Naive thymus-derived CD8-positive, alpha-beta T cell (primary cell): ENCODE measurements at regions not wholly inside any gene's neighbourhood (a gene's known extent, or its start where the extent isn't known, plus 50 kb on each side); places are given as distances from the start of the nearest gene placed in this dataset.

Experiments
- ATAC-seq, 2 donors: fragments of 150-1000 bp; cut with Tn5 transposase in 1 of 2; sonication (Bioruptor Pico), chemical (Tn5 transposase) in 1 of 2; 1 replicate in 1 of 2; 2 replicates in 1 of 2; pipeline ENCODE4 v1.10.0; 2021; ENCODE audit warnings: mild to moderate bottlenecking in 2 of 2, moderate library complexity in 2 of 2
- POLR2A ChIA-PET: fragments of 350-600 bp; sonication (Branson Sonifier 250); formaldehyde crosslinking; loops from one replicate; lab custom pipeline; 2021; ENCODE audit warnings: antibody characterized with exemption; lab: Charles Lee
- DNase-seq, 10 donors: peaks; one replicate each; pipeline versions ENCODE4 v3.0.0 to v3.0.0-alpha.2; 2020 to 2022
- H3K27ac Mint-ChIP-seq, 10 donors: one replicate each; pipeline ENCODE4 v1.8.0; 2020 to 2022; ENCODE audit warnings: mild to moderate bottlenecking in 10 of 10, mixed read lengths in 10 of 10, moderate library complexity in 4 of 10, inconsistent platforms in 1 of 10
- H3K27me3 Mint-ChIP-seq, 5 donors: one replicate each; pipeline ENCODE4 v1.8.0; 2021 to 2022; ENCODE audit warnings: mixed read lengths in 5 of 5
- H3K36me3 Mint-ChIP-seq, 3 donors: one replicate each; pipeline ENCODE4 v1.8.0; 2020 to 2022; ENCODE audit warnings: mixed read lengths in 3 of 3, mild to moderate bottlenecking in 2 of 3, inconsistent platforms in 1 of 3
- H3K4me1 Mint-ChIP-seq, 4 donors: one replicate each; pipeline ENCODE4 v1.8.0; 2021 to 2022; ENCODE audit warnings: mixed read lengths in 4 of 4
- H3K4me3 Mint-ChIP-seq, 10 donors: one replicate each; pipeline ENCODE4 v1.8.0; 2020 to 2022; ENCODE audit warnings: mild to moderate bottlenecking in 10 of 10, mixed read lengths in 10 of 10, moderate library complexity in 6 of 10, inconsistent platforms in 1 of 10
- H3K9me3 Mint-ChIP-seq, 9 donors: one replicate each; pipeline ENCODE4 v1.8.0; 2020 to 2022; ENCODE audit warnings: mixed read lengths in 9 of 9, mild to moderate bottlenecking in 3 of 9, inconsistent platforms in 1 of 9, moderate library complexity in 1 of 9

- DNase-seq: no peak
- peaks cover 0 to 2% (median 0%) of the 10 kb centered on the region in 4 donors for H3K4me1 Mint-ChIP-seq
- no peak for ATAC-seq
- peak overlapping the region in 1 of 10 donors; percentile 24 for H3K27ac Mint-ChIP-seq
- H3K27me3 Mint-ChIP-seq: no peaks in the 10 kb centered on the region
- H3K9me3 Mint-ChIP-seq: no peaks in the 10 kb centered on the region
- no peaks in the 10 kb centered on the region for H3K36me3 Mint-ChIP-seq
- H3K4me3 Mint-ChIP-seq: no peak overlapping the region
- POLR2A ChIA-PET: no interaction called here
These were observed 77.4 kb downstream of the RMI2 start for GRCh38 chr16:11422381-11423314.

DNA sequence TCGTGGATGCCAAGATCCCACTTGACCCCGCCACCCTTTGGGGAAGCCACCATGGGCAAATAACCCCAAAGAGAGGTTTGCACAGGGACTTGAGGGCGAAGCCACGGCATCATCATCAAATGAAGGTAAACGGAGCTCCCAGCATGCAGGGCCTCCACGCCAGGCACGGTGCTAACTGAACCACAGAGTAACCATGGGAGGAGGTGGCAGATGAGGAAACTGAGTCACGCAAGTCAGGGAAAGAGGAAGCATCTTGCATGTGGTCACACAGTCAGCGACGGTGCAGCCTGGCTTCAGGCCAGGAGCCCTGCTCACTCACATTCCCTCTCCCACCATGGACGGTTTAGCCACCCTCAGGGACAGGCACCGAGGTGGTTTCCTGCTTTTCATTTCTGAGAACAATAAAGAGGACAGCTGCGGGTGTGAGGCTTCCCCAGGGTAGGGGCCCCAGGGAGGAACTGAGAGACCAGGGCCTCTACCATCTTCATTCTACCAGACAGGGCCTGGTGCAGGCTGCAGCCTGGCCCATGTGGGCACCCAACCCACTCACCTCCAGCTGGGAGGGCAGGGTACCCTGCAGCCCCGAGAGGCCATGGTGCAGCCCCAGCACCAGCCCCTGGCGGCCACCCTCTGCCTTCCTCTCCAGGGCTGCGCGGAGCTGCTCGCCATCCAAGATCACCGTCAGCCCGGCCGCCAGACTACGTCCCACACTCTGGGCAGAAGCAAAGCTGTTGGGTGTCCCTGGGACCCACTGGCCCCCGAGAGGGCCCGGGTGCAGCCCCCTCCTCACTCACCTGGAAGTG is 78.3 kb downstream of the RMI2 start:
- no peaks in the 10 kb centered on the region for H3K9me3 Mint-ChIP-seq
- DNase-seq (no peak), ATAC-seq (no peak)
- peaks cover 0 to 2% (median 0%) of the 10 kb centered on the region in 4 donors for H3K4me1 Mint-ChIP-seq
- no peaks in the 10 kb centered on the region for H3K27me3 Mint-ChIP-seq
- no peak overlapping the region for H3K4me3 Mint-ChIP-seq
- POLR2A ChIA-PET: no interaction called here
- no peak overlapping the region for H3K27ac Mint-ChIP-seq
- H3K36me3 Mint-ChIP-seq: no peaks in the 10 kb centered on the region

GRCh38 chr16:11424118-11424460 is 78.8 kb downstream of the RMI2 start:
- ATAC-seq: no peak
- Mint-ChIP-seq H3K4me1 (peaks cover 0 to 2% (median 0%) of the 10 kb centered on the region in 4 donors), H3K9me3 (no peaks in the 10 kb centered on the region), H3K27ac (no peak overlapping the region), H3K27me3 (no peaks in the 10 kb centered on the region), H3K36me3 (no peaks in the 10 kb centered on the region), H3K4me3 (no peak overlapping the region)
- no peak for DNase-seq
- POLR2A ChIA-PET: no interaction called here

DNA sequence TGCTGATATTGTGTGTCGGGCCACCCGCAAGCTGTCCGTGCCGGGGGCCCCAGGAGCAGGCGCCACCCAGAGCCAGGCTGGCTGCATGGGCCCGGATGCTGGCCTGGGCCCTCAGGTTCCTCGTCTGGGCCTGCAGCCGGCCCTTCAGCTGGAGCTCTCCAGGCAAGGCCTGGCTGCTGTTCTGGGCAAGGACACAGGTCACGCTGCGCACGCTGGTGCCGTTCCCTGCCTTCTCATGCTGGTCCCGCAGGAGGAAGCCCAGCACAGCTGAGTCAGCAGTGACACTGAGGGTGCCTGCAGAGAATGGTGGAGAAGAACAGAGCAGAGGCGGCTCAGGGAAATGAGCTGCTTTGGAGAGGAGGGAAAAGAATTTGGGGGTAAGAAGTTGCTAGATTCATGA is 79.9 kb downstream of the RMI2 start:
- no peak overlapping the region for H3K27ac Mint-ChIP-seq
- no peak overlapping the region for H3K4me3 Mint-ChIP-seq
- no peaks in the 10 kb centered on the region for H3K27me3 Mint-ChIP-seq
- peaks cover 0 to 2% (median 0%) of the 10 kb centered on the region in 4 donors for H3K4me1 Mint-ChIP-seq
- no peaks in the 10 kb centered on the region for H3K9me3 Mint-ChIP-seq
- H3K36me3 Mint-ChIP-seq: no peaks in the 10 kb centered on the region
- POLR2A ChIA-PET: no interaction called here
- DNase-seq (no peak), ATAC-seq (no peak)

DNA sequence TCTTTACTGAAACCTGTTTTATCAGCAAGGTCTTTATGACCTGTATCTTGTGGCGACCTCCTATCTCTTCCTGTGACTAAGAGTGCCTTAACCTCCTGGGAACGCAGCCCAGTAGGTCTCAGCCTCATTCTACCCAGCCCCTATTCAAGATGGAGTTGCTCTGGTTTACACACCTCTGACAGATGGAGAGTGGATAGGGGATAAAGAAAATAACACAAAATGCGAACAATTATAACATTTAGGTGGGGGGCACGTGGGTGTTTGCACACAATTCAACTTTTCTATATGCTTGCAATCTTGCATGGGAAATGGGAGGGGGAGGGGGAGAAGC is 83.3 kb downstream of the RMI2 start:
- H3K36me3 Mint-ChIP-seq: peaks cover 0 to 6% (median 5%) of the 10 kb centered on the region in 3 donors
- no peak overlapping the region for H3K4me3 Mint-ChIP-seq
- ATAC-seq (no peak), DNase-seq (no peak)
- peaks cover 0 to 10% (median 0%) of the 10 kb centered on the region in 9 donors for H3K9me3 Mint-ChIP-seq
- no peaks in the 10 kb centered on the region for H3K27me3 Mint-ChIP-seq
- POLR2A ChIA-PET: no interaction called here
- no peaks in the 10 kb centered on the region for H3K4me1 Mint-ChIP-seq
- H3K27ac Mint-ChIP-seq: peak overlapping the region in 1 of 10 donors; percentile 7

- peak overlapping the region in 1 of 10 donors; percentile 15 for H3K27ac Mint-ChIP-seq
- H3K27me3 Mint-ChIP-seq: no peaks in the 10 kb centered on the region
These were observed 83.9 kb downstream of the RMI2 start for GRCh38 chr16:11429123-11429522.

DNA sequence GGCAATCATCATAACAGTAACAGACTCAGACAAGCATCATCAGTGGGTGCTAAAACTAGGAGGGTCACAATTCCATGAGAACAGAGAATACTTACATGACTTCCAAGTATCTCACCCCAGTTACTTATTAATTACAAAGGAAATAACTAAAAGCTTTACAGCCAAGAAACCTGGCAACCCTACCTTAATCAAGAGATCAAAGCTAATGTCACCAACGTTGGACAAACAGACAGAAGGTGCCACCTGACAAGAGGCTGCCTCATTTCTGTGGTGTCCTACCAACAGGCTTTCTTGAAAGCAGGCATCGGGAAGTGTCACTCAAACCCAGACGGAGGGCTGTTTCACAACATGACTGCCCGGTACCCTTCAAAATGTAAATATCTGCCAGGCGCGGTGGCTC is 84.6 kb downstream of the RMI2 start:
- Mint-ChIP-seq H3K4me3 (no peak overlapping the region), H3K9me3 (peaks cover 0 to 10% (median 0%) of the 10 kb centered on the region in 9 donors), H3K36me3 (peaks cover 0 to 6% (median 5%) of the 10 kb centered on the region in 3 donors), H3K27me3 (no peaks in the 10 kb centered on the region), H3K27ac (peak overlapping the region in 1 of 10 donors; percentile 15), H3K4me1 (no peaks in the 10 kb centered on the region)
- POLR2A ChIA-PET: no interaction called here
- ATAC-seq (no peak), DNase-seq (no peak)

More at GRCh38 chr16:11429123-11429522, 83.9 kb downstream of the RMI2 start:
- no peak for DNase-seq
- H3K9me3 Mint-ChIP-seq: peaks cover 0 to 10% (median 0%) of the 10 kb centered on the region in 9 donors
- peaks cover 0 to 6% (median 5%) of the 10 kb centered on the region in 3 donors for H3K36me3 Mint-ChIP-seq
- no peak overlapping the region for H3K4me3 Mint-ChIP-seq
- H3K4me1 Mint-ChIP-seq: no peaks in the 10 kb centered on the region
- no peak for ATAC-seq
- POLR2A ChIA-PET: no interaction called here

DNA sequence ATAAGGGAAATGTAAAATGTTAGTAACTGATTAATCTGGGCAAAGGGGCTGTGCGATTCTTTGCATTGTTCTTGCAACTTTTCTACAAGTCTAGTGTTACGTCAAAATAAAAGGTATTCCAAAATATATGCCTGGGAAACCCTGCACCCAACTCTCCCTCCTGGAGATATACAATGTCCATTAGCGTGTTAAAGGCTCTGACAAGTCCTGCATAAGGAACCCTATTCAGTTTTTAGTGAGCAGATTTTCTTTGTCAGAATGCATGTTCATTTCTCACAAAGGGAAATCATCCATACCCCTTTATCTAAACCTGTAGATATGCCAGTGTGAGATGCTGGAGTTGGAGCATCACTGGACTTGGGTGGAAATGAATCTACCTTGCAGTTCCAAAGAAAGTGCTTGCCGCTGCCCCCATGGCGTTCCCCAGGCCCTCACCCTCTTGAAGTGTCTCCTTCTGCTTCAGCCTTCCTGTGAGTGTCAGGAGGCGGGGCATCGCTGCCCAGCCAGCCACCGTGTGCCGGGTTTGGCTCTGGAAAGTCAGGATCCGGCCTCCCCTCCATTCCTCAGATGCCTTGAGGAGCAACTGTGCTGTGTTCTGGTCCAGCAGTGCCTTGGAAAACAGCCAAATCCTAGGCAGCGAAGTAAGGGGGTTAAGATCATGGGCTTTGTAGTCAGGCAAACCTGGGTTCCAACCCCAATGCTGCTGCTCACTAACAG is 85.5 kb downstream of the RMI2 start:
- Mint-ChIP-seq H3K27me3 (no peaks in the 10 kb centered on the region), H3K36me3 (peaks cover 0 to 6% (median 5%) of the 10 kb centered on the region in 3 donors), H3K4me1 (no peaks in the 10 kb centered on the region), H3K9me3 (peaks cover 0 to 10% (median 0%) of the 10 kb centered on the region in 9 donors), H3K4me3 (no peak overlapping the region), H3K27ac (no peak overlapping the region)
- ATAC-seq (no peak), DNase-seq (no peak)
- POLR2A ChIA-PET: no interaction called here

DNA sequence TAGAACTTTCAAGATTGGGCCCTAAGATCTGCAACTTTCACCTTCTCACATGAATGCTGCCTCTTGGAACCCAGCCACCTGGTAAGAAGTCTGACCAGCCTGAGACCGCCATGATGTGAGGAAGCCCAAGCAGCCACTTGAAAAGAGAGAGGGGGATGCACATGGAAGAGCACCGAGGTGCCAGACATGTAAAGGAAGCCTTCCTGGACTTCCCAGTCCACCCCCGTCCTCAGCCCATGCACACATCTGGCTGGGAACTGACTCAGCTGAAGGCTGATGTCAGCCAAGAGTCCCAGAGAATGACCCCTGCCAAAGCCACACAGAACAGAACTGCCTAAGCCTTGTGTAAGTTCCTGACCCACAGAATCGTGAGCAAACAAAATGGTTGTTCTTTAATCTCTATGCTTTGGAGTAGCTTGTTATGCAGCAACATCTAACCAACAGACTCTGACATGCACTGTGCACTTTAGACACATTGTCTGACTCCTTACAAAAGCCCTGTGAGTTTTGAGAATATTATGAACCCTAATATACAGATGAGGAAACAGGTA is 86.7 kb downstream of the RMI2 start:
- H3K4me3 Mint-ChIP-seq: no peak overlapping the region
- H3K27me3 Mint-ChIP-seq: peaks cover 0 to 3% (median 0%) of the 10 kb centered on the region in 5 donors
- POLR2A ChIA-PET: no interaction called here
- H3K27ac Mint-ChIP-seq: no peak overlapping the region
- H3K9me3 Mint-ChIP-seq: peaks cover 0 to 10% (median 0%) of the 10 kb centered on the region in 9 donors
- ATAC-seq (no peak), DNase-seq (no peak)
- no peaks in the 10 kb centered on the region for H3K4me1 Mint-ChIP-seq
- peaks cover 0 to 6% (median 5%) of the 10 kb centered on the region in 3 donors for H3K36me3 Mint-ChIP-seq

GRCh38 chr16:11432856-11433395 is 87.7 kb downstream of the RMI2 start:
- H3K9me3 Mint-ChIP-seq: peaks cover 0 to 10% (median 0%) of the 10 kb centered on the region in 9 donors
- H3K4me3 Mint-ChIP-seq: no peak overlapping the region
- POLR2A ChIA-PET: no interaction called here
- H3K27me3 Mint-ChIP-seq: peaks cover 0 to 3% (median 0%) of the 10 kb centered on the region in 5 donors
- H3K36me3 Mint-ChIP-seq: peaks cover 0 to 6% (median 5%) of the 10 kb centered on the region in 3 donors
- ATAC-seq: no peak
- no peaks in the 10 kb centered on the region for H3K4me1 Mint-ChIP-seq
- H3K27ac Mint-ChIP-seq: no peak overlapping the region
- DNase-seq: no peak

GRCh38 chr16:11435576-11435975 is 90.3 kb downstream of the RMI2 start:
- Mint-ChIP-seq H3K4me3 (no peak overlapping the region), H3K27me3 (peaks cover 0 to 3% (median 0%) of the 10 kb centered on the region in 5 donors), H3K36me3 (peaks cover 2 to 13% (median 6%) of the 10 kb centered on the region in 3 donors), H3K4me1 (no peaks in the 10 kb centered on the region), H3K27ac (peak overlapping the region in 1 of 10 donors; percentile 43), H3K9me3 (peaks cover 0 to 16% (median 5%) of the 10 kb centered on the region in 9 donors)
- POLR2A ChIA-PET: no interaction called here
- no peak for ATAC-seq
- no peak for DNase-seq

DNA sequence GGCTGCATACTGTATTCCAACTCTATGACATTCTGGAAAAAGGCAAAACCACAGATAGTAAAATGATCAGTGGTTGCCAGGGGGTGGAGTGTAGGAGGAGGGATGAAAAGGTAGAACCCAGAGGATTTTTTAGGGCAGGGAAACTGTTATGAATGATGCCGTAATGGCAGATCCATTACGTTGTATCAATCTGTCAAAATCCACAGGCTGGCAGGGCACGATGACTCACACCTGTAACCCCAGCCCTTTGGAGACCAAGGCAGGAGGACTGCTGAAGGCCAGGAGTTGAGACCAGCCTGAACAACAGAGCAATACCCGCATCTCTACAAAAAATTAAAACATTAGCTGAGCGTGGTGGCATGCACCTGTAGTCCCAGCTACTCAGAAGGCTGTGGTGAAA is 91.8 kb downstream of the RMI2 start:
- H3K27me3 Mint-ChIP-seq: peaks cover 0 to 3% (median 0%) of the 10 kb centered on the region in 5 donors
- H3K36me3 Mint-ChIP-seq: peaks cover 2 to 22% (median 10%) of the 10 kb centered on the region in 3 donors
- ATAC-seq (no peak), DNase-seq (no peak)
- no peak overlapping the region for H3K4me3 Mint-ChIP-seq
- no peak overlapping the region for H3K27ac Mint-ChIP-seq
- peaks cover 0 to 24% (median 11%) of the 10 kb centered on the region in 9 donors for H3K9me3 Mint-ChIP-seq
- POLR2A ChIA-PET: no interaction called here
- no peaks in the 10 kb centered on the region for H3K4me1 Mint-ChIP-seq
